H1 (cell line): ENCODE measurements at regions not wholly inside any gene's neighbourhood (a gene's known extent, or its start where the extent isn't known, plus 50 kb on each side); places are given as distances from the start of the nearest gene placed in this dataset.

Experiments used
- BACH1 ChIP-seq: IDR thresholded peaks from 2 replicates; pipeline ENCODE4 v1.6.1; 2012; ENCODE audit warnings: low read length, improper control_type of control experiment
- CHD2 ChIP-seq: IDR thresholded peaks from 2 replicates; pipeline ENCODE4 v1.6.1; 2012; ENCODE audit warnings: low read length, improper control_type of control experiment
- POU5F1 ChIP-seq: IDR thresholded peaks from 2 replicates; pipeline ENCODE4 v1.6.1; 2011; ENCODE audit warnings: low read depth, mild to moderate bottlenecking, low read length, moderate library complexity

DNA sequence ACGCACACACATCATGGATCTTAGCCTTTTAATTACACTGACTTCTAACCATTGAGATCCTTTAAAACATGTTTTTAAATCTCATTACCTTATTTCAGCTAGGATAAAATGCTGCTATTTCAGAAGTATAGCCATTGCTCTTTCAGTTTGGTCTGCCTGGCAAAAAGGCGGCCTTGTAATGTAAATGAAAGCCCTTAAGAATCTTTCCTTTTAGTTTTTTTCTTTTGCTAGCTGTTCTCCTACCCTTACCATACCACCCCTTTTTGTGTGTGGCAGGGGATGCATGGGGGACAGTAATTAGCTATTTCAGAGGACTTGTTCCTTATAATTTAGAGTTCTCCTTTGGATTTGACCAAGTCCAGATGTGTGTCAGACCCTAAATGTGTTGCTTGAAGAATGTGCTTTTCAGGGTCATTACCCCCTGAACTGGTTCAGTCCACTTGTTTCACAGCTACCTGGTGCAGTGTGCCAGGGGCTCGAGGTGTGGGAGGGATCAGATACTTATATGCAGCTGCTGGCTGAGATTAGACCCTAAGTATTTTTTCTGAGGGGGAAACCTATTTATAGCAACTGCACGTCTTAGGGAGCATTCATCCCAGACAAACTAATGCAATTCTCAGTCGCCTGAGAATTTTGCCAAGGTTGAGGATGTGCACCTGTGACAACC, 986.8 kb downstream of the NLGN4Y start (continued):
- TF ChIP-seq CHD2, result no peak
- TF ChIP-seq BACH1, result no peak
- no peak for TF ChIP-seq POU5F1
